ENCODE measurements at regions not wholly inside any gene's neighbourhood (a gene's known extent, or its start where the extent isn't known, plus 50 kb on each side); places are given as distances from the start of the nearest gene placed in this dataset.

GRCh38 chr1:81298266-81298665, 502.5 kb upstream of the ADGRL2 start:
- no peak for TF ChIP-seq CTCF (IDR thresholded peaks at IDR 0.05; ENCODE audit: borderline replicate concordance, extremely low read depth, insufficient read depth)
- Histone ChIP-seq H3K27me3 (ENCODE audit: control insufficient read depth, insufficient read depth, low read length) (no peaks in the 10 kb centered on the region), H3K4me3 (ENCODE audit: low read length in 3 of 3) (no peak overlapping the region), H3K9me3 (ENCODE audit: control insufficient read depth in 2 of 3, insufficient read depth in 1 of 3, low read length in 3 of 3) (no peaks in the 10 kb centered on the region), H3K36me3 (ENCODE audit: control insufficient read depth in 2 of 3, insufficient read depth in 3 of 3, low read length in 3 of 3) (no peaks in the 10 kb centered on the region), H3K9ac (ENCODE audit: low read length in 3 of 3) (no peak overlapping the region), H3K27ac (ENCODE audit: low read depth in 2 of 2, low read length in 2 of 2) (no peak overlapping the region), H3K4me1 (ENCODE audit: control insufficient read depth in 2 of 3, insufficient read depth in 2 of 3, low read depth in 1 of 3, low read length in 3 of 3) (no peaks in the 10 kb centered on the region)
- FAIRE-seq: no peak
- intact Hi-C loops (cut with DNase I): no loop called here
- DNase-seq: no peak

- intact Hi-C loops (cut with DNase I): no loop called here
- H3K9me3 ChIP-seq (ENCODE audit: control insufficient read depth in 2 of 3, insufficient read depth in 1 of 3, low read length in 3 of 3): no peaks in the 10 kb centered on the region
Observed at GRCh38 chr1:81296601-81297000, 504.1 kb upstream of the ADGRL2 start.

GRCh38 chr1:81290326-81290725, 510.4 kb upstream of the ADGRL2 start:
- Histone ChIP-seq H3K9me3 (ENCODE audit: control insufficient read depth in 2 of 3, insufficient read depth in 1 of 3, low read length in 3 of 3) (no peaks in the 10 kb centered on the region), H3K27me3 (ENCODE audit: control insufficient read depth, insufficient read depth, low read length) (no peaks in the 10 kb centered on the region), H3K27ac (ENCODE audit: low read depth in 2 of 2, low read length in 2 of 2) (no peak overlapping the region), H3K4me1 (ENCODE audit: control insufficient read depth in 2 of 3, insufficient read depth in 2 of 3, low read depth in 1 of 3, low read length in 3 of 3) (no peaks in the 10 kb centered on the region), H3K9ac (ENCODE audit: low read length in 3 of 3) (no peak overlapping the region), H3K36me3 (ENCODE audit: control insufficient read depth in 2 of 3, insufficient read depth in 3 of 3, low read length in 3 of 3) (no peaks in the 10 kb centered on the region), H3K4me3 (ENCODE audit: low read length in 3 of 3) (no peak overlapping the region)
- no peak for TF ChIP-seq CTCF (IDR thresholded peaks at IDR 0.05; ENCODE audit: borderline replicate concordance, extremely low read depth, insufficient read depth)
- FAIRE-seq (no peak), DNase-seq (no peak)
- intact Hi-C loops (cut with DNase I): no loop called here

More at GRCh38 chr1:81296601-81297000, 504.1 kb upstream of the ADGRL2 start:
- no peak for DNase-seq
- H3K4me3 ChIP-seq (ENCODE audit: low read length in 3 of 3): no peak overlapping the region
- no peaks in the 10 kb centered on the region for H3K27me3 ChIP-seq (ENCODE audit: control insufficient read depth, insufficient read depth, low read length)
- H3K27ac ChIP-seq (ENCODE audit: low read depth in 2 of 2, low read length in 2 of 2): no peak overlapping the region
- no peak for TF ChIP-seq CTCF (IDR thresholded peaks at IDR 0.05; ENCODE audit: borderline replicate concordance, extremely low read depth, insufficient read depth)
- FAIRE-seq: no peak
- H3K4me1 ChIP-seq (ENCODE audit: control insufficient read depth in 2 of 3, insufficient read depth in 2 of 3, low read depth in 1 of 3, low read length in 3 of 3): no peaks in the 10 kb centered on the region
- no peak overlapping the region for H3K9ac ChIP-seq (ENCODE audit: low read length in 3 of 3)
- no peaks in the 10 kb centered on the region for H3K36me3 ChIP-seq (ENCODE audit: control insufficient read depth in 2 of 3, insufficient read depth in 3 of 3, low read length in 3 of 3)

GRCh38 chr1:81288689-81289088, 512.0 kb upstream of the ADGRL2 start:
- FAIRE-seq (no peak), DNase-seq (no peak)
- Histone ChIP-seq H3K4me3 (ENCODE audit: low read length in 3 of 3) (no peak overlapping the region), H3K9ac (ENCODE audit: low read length in 3 of 3) (no peak overlapping the region), H3K27me3 (ENCODE audit: control insufficient read depth, insufficient read depth, low read length) (no peaks in the 10 kb centered on the region), H3K27ac (ENCODE audit: low read depth in 2 of 2, low read length in 2 of 2) (no peak overlapping the region), H3K9me3 (ENCODE audit: control insufficient read depth in 2 of 3, insufficient read depth in 1 of 3, low read length in 3 of 3) (no peaks in the 10 kb centered on the region), H3K36me3 (ENCODE audit: control insufficient read depth in 2 of 3, insufficient read depth in 3 of 3, low read length in 3 of 3) (no peaks in the 10 kb centered on the region), H3K4me1 (ENCODE audit: control insufficient read depth in 2 of 3, insufficient read depth in 2 of 3, low read depth in 1 of 3, low read length in 3 of 3) (no peaks in the 10 kb centered on the region)
- intact Hi-C loops (cut with DNase I): no loop called here
- no peak for TF ChIP-seq CTCF (IDR thresholded peaks at IDR 0.05; ENCODE audit: borderline replicate concordance, extremely low read depth, insufficient read depth)

Data from kidney (tissue), 13 donors.